ENCODE measurements at regions not wholly inside any gene's neighbourhood (a gene's known extent, or its start where the extent isn't known, plus 50 kb on each side); places are given as distances from the start of the nearest gene placed in this dataset.

- DNase-seq: no peak
- Histone ChIP-seq H3K9me3 (no peaks in the 10 kb centered on the region), H3K27ac (no peak overlapping the region), H3K27me3 (no peaks in the 10 kb centered on the region), H3K36me3 (no peaks in the 10 kb centered on the region), H3K4me1 (no peaks in the 10 kb centered on the region), H3K4me3 (no peak overlapping the region)
- 81 to 83% methylated on average over 3 of the region's 3 CpGs for WGBS, 2 donors
- no peak for TF ChIP-seq POLR2A (IDR thresholded peaks at IDR 0.05)
- no peak for TF ChIP-seq CTCF (IDR thresholded peaks at IDR 0.05)
- TF ChIP-seq EP300 (IDR thresholded peaks at IDR 0.05): no peak
- TF ChIP-seq POLR2AphosphoS5 (IDR thresholded peaks at IDR 0.05): no peak
- intact Hi-C loops (cut with DNase I): no loop called here
Observed at GRCh38 chr13:72230131-72230530, 363.1 kb upstream of the DACH1 start.

GRCh38 chr13:72229067-72229466 lies 362.1 kb upstream of the DACH1 start:
- H3K4me1 ChIP-seq: no peaks in the 10 kb centered on the region
- intact Hi-C loops (cut with DNase I): no loop called here
- H3K9me3 ChIP-seq: peaks cover 0 to under 1% (median 0%) of the 10 kb centered on the region in 4 donors
- TF ChIP-seq EP300 (IDR thresholded peaks at IDR 0.05) (no peak), POLR2AphosphoS5 (IDR thresholded peaks at IDR 0.05) (no peak), CTCF (IDR thresholded peaks at IDR 0.05) (no peak), POLR2A (IDR thresholded peaks at IDR 0.05) (no peak)
- H3K27me3 ChIP-seq: no peaks in the 10 kb centered on the region
- H3K36me3 ChIP-seq: no peaks in the 10 kb centered on the region
- no peak overlapping the region for H3K27ac ChIP-seq
- H3K4me3 ChIP-seq: no peak overlapping the region
- DNase-seq: no peak

DNA sequence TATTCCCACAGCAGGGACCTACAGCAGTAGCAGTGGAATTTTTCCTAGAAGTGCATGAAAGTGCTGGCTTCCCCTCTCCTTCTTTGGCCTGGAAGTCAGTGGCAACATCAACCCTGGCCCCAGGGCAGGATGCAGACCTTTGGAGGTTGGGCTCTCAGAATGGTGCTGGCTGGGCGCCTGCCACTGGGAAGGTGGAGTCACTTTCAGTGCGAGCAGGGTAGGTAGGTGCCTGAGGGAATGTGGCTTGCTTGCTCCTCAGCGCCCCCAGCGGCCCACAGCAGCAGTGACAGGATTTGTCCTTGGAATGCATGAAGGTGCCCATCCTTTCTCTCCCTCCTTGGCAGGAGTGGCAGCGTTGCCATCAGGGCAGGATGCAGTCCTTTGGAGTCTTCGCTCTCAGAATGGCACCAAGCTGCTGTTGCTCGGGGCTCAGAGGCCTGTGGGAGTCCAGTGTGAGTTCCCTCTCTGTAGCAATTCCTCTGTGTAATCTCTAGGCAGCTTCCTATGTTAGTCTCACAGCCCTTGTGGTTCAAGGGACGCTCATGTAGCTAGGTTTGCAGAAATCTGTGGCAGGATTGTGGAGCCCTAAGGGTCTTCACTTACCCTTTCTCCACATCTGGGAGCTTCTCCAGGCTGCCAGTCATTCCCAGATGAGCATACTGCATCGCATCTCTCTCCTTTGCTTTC lies 354.4 kb upstream of the DACH1 start:
- Histone ChIP-seq H3K27ac (no peak overlapping the region), H3K4me3 (no peak overlapping the region), H3K36me3 (no peaks in the 10 kb centered on the region), H3K27me3 (no peaks in the 10 kb centered on the region), H3K9me3 (peaks cover 0 to 5% (median 2%) of the 10 kb centered on the region in 4 donors), H3K4me1 (no peaks in the 10 kb centered on the region)
- intact Hi-C loops (cut with DNase I): no loop called here
- TF ChIP-seq POLR2AphosphoS5 (IDR thresholded peaks at IDR 0.05): no peak
- no peak for TF ChIP-seq POLR2A (IDR thresholded peaks at IDR 0.05)
- TF ChIP-seq CTCF (IDR thresholded peaks at IDR 0.05): peak in 1 of 4 experiments; percentile 7
- no peak for TF ChIP-seq EP300 (IDR thresholded peaks at IDR 0.05)
- WGBS, 2 donors: 43 to 67% methylated on average over 9 of the region's 9 CpGs
- no peak for DNase-seq

- H3K27me3 ChIP-seq: no peaks in the 10 kb centered on the region
- H3K36me3 ChIP-seq: no peaks in the 10 kb centered on the region
- no peak for DNase-seq
- H3K9me3 ChIP-seq: peaks cover 0 to 4% (median 2%) of the 10 kb centered on the region in 4 donors
- intact Hi-C loops (cut with DNase I): no loop called here
- H3K4me1 ChIP-seq: no peaks in the 10 kb centered on the region
- H3K27ac ChIP-seq: no peak overlapping the region
- TF ChIP-seq POLR2A (IDR thresholded peaks at IDR 0.05) (no peak), POLR2AphosphoS5 (IDR thresholded peaks at IDR 0.05) (no peak), CTCF (IDR thresholded peaks at IDR 0.05) (no peak), EP300 (IDR thresholded peaks at IDR 0.05) (no peak)
- 69 to 77% methylated on average over 2 of the region's 2 CpGs for WGBS, 2 donors
- no peak overlapping the region for H3K4me3 ChIP-seq
Observed at GRCh38 chr13:72218966-72219365, 352.0 kb upstream of the DACH1 start.

- 72 to 87% methylated on average over 2 of the region's 2 CpGs for WGBS, 2 donors
Observed at GRCh38 chr13:72217142-72217541, 350.1 kb upstream of the DACH1 start.

More at GRCh38 chr13:72217142-72217541, 350.1 kb upstream of the DACH1 start:
- H3K36me3 ChIP-seq: no peaks in the 10 kb centered on the region
- intact Hi-C loops (cut with DNase I): no loop called here
- H3K4me1 ChIP-seq: no peaks in the 10 kb centered on the region
- no peak for TF ChIP-seq CTCF (IDR thresholded peaks at IDR 0.05)
- TF ChIP-seq POLR2AphosphoS5 (IDR thresholded peaks at IDR 0.05): no peak
- no peak for TF ChIP-seq EP300 (IDR thresholded peaks at IDR 0.05)
- TF ChIP-seq POLR2A (IDR thresholded peaks at IDR 0.05): no peak
- peaks cover 0 to 3% (median 2%) of the 10 kb centered on the region in 4 donors for H3K9me3 ChIP-seq
- H3K4me3 ChIP-seq: no peak overlapping the region
- no peaks in the 10 kb centered on the region for H3K27me3 ChIP-seq
- no peak overlapping the region for H3K27ac ChIP-seq
- DNase-seq: no peak

Data from sigmoid colon (tissue), 6 donors.